GM21786 (cell line): ENCODE measurements at regions not wholly inside any gene's neighbourhood (a gene's known extent, or its start where the extent isn't known, plus 50 kb on each side); places are given as distances from the start of the nearest gene placed in this dataset.

Experiments used
- ATAC-seq: cut with Tn5 transposase; IDR thresholded peaks from one replicate; pipeline ENCODE4 v1.9.1; 2021; ENCODE audit not compliant: unreplicated experiment

GRCh38 chr7:131197920-131198615 lies 129.6 kb upstream of the MKLN1 start:
- ATAC-seq: no peak

- ATAC-seq: no peak
These were observed 125.2 kb upstream of the MKLN1 start for GRCh38 chr7:131202451-131202850.

- ATAC-seq: no peak
These were observed 124.2 kb upstream of the MKLN1 start for GRCh38 chr7:131203291-131203976.

GRCh38 chr7:131208777-131209176 lies 118.9 kb upstream of the MKLN1 start:
- ATAC-seq: no peak

GRCh38 chr7:131210618-131211017 lies 117.1 kb upstream of the MKLN1 start:
- no peak for ATAC-seq

- no peak for ATAC-seq
These were observed 116.2 kb upstream of the MKLN1 start for GRCh38 chr7:131211500-131211899.

GRCh38 chr7:131212114-131212513 lies 115.6 kb upstream of the MKLN1 start:
- ATAC-seq: no peak

GRCh38 chr7:131218727-131219128 lies 108.9 kb upstream of the MKLN1 start:
- peak; percentile 61 for ATAC-seq

GRCh38 chr7:131219312-131220041 lies 108.2 kb upstream of the MKLN1 start:
- peak; percentile 42 for ATAC-seq

GRCh38 chr7:131221061-131221460 lies 106.6 kb upstream of the MKLN1 start:
- ATAC-seq: no peak

GRCh38 chr7:131222171-131222570 lies 105.5 kb upstream of the MKLN1 start:
- no peak for ATAC-seq

GRCh38 chr7:131223151-131223550 lies 104.5 kb upstream of the MKLN1 start:
- ATAC-seq: no peak

GRCh38 chr7:131224996-131225395 lies 102.7 kb upstream of the MKLN1 start:
- no peak for ATAC-seq

GRCh38 chr7:131225619-131226513 lies 101.8 kb upstream of the MKLN1 start:
- ATAC-seq: peak; percentile 54

GRCh38 chr7:131226514-131226865 lies 101.2 kb upstream of the MKLN1 start:
- no peak for ATAC-seq

- peak; percentile 80 for ATAC-seq
These were observed 96.1 kb upstream of the MKLN1 start for GRCh38 chr7:131231381-131232220.

- no peak for ATAC-seq
These were observed 94.9 kb upstream of the MKLN1 start for GRCh38 chr7:131232768-131233167.

GRCh38 chr7:131233193-131233592 lies 94.5 kb upstream of the MKLN1 start:
- ATAC-seq: no peak

GRCh38 chr7:131234719-131235488 lies 92.8 kb upstream of the MKLN1 start:
- ATAC-seq: no peak
